Mucosa of descending colon (tissue), 3 donors: ENCODE measurements at regions not wholly inside any gene's neighbourhood (a gene's known extent, or its start where the extent isn't known, plus 50 kb on each side); places are given as distances from the start of the nearest gene placed in this dataset.
A peak's percentile ranks its signal among the peaks of the same experiment; 100 is the strongest.
"Not testable (repeated sequence)": the region's sequence is repeated elsewhere in the genome, so short reads cannot be mapped to it uniquely, and the experiment has no call there.

Source experiments
- ATAC-seq: fragments of 200-7000 bp; cut with Tn5 transposase; one replicate; pipeline ENCODE4 v1.9.1; 2020; ENCODE audit warnings: mild to moderate bottlenecking, moderate library complexity
- DNase-seq, 3 donors: peaks; one replicate each; pipeline ENCODE4 v3.0.0-alpha.2; 2020
- H3K36me3 ChIP-seq: fragments of 200-600 bp; one replicate; pipeline ENCODE4 v1.8.0; 2021; ENCODE audit warnings: low read depth, mild to moderate bottlenecking
- H3K4me1 ChIP-seq: fragments of 200-600 bp; one replicate; pipeline ENCODE4 v1.8.0; 2021; ENCODE audit warnings: low read depth, mild to moderate bottlenecking
- H3K4me3 ChIP-seq: fragments of 200-600 bp; one replicate; pipeline ENCODE4 v1.8.0; 2021; ENCODE audit warnings: mild to moderate bottlenecking
- H3K9me3 ChIP-seq: fragments of 200-600 bp; one replicate; pipeline ENCODE4 v1.8.0; 2021; ENCODE audit warnings: mild to moderate bottlenecking
- intact Hi-C, 2 donors: fragments of 100-400 bp; cut with DNase I in 1 of 2; cut with micrococcal nuclease in 1 of 2; formaldehyde crosslinking; loops; one replicate each; pipeline versions ENCODE4 v1.11.0 to v1.11.1; 2022; cut with DNase I, micrococcal nuclease
- donor health status: DM: no; HTN: no; CAD: no; lungs with moderate emphysema.
- donor health status: DM: no; HTN: no; CAD: no.
- donor health status: DM: no; HTN: yes; CAD: no.

DNA sequence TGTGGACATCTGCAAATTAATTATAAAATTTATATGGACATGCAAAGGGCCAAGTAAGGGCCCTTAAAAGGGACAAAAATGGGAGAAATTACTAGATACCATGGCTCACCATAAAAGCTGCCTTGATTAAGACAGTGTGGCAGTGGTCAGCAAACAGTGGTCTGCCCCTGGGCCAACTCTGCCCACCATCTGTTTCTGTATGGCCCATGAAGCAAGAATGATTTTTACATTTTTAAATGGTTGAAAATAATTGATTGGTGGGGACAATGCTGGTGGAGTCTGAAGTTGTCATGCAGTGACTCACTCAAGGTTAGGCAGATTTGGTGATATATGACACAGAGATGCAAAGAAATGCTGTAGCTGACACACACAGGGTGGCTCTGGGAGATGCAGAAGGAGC, 143.2 kb upstream of the PRDM7 start:
- intact Hi-C loops, DNase-seq: not testable (repeated sequence)

DNA sequence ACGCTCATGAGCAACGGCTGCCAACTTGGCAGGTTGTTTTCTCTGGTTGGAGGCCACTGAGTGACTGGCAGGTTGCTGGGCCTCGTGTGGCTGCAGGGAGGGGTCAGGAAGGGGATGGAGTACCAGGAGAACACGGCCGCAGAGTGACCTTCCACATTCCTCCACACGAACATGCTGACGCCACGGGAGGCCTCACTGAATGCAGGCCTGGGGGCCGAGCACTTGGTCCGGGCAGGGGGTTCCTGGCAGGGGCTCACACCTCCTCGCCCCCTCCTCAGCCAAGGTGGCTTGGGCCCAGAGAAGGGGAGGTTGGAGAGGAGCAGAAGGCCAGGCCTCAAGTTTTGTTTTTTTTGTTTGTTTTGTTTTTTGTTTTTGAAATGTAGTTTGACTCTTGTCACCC, 98.5 kb upstream of the PRDM7 start:
- peak in 1 of 3 donors; percentile 5 for DNase-seq
- H3K36me3 ChIP-seq, H3K9me3 ChIP-seq, ATAC-seq, H3K4me3 ChIP-seq, H3K4me1 ChIP-seq, intact Hi-C loops: not testable (repeated sequence)

More for the DNA sequence above, 143.2 kb upstream of the PRDM7 start:
- not testable (repeated sequence) for H3K9me3 ChIP-seq, H3K4me3 ChIP-seq, H3K36me3 ChIP-seq, ATAC-seq, H3K4me1 ChIP-seq

DNA sequence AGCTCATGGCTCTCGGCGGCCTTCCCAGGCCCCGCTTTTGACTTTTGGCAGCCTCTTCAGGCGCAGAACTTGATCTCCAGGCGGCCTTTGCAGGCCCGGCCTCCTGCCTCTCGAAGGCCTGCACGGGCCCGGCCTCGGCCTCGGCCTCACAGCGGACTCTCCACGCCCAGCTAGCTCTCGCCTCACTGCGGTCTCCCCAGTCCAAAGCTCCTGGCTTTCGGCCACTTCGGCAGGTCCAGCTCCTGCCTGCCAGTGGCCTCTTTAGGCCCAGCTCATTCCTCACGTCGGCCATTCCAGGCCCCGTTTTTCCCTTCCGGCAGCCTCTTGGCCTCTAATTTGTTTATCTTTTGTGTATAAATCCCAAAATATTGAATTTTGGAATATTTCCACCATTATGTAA, 94.5 kb upstream of the PRDM7 start:
- H3K4me1 ChIP-seq, DNase-seq, ATAC-seq, H3K9me3 ChIP-seq, H3K4me3 ChIP-seq, intact Hi-C loops, H3K36me3 ChIP-seq: not testable (repeated sequence)

DNA sequence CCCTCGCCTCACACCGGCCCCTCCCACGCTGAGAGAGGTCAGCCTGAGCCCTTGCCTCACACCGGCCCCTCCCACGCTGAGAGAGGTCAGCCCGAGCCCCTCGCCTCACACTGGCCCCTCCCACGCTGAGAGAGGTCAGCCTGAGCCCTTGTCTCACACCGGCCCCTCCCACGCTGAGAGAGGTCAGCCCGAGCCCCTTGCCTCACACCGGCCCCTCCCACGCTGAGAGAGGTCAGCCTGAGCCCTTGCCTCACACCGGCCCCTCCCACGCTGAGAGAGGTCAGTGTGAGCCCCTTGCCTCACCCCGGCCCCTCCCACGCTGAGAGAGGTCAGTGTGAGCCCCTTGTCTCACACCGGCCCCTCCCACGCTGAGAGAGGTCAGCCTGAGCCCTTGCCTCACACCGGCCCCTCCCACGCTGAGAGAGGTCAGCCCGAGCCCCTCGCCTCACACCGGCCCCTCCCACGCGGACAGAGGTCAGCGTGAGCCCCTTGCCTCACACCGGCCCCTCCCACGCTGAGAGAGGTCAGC, 92.1 kb upstream of the PRDM7 start:
- ATAC-seq, H3K9me3 ChIP-seq, H3K36me3 ChIP-seq, H3K4me3 ChIP-seq, DNase-seq, H3K4me1 ChIP-seq, intact Hi-C loops: not testable (repeated sequence)

DNA sequence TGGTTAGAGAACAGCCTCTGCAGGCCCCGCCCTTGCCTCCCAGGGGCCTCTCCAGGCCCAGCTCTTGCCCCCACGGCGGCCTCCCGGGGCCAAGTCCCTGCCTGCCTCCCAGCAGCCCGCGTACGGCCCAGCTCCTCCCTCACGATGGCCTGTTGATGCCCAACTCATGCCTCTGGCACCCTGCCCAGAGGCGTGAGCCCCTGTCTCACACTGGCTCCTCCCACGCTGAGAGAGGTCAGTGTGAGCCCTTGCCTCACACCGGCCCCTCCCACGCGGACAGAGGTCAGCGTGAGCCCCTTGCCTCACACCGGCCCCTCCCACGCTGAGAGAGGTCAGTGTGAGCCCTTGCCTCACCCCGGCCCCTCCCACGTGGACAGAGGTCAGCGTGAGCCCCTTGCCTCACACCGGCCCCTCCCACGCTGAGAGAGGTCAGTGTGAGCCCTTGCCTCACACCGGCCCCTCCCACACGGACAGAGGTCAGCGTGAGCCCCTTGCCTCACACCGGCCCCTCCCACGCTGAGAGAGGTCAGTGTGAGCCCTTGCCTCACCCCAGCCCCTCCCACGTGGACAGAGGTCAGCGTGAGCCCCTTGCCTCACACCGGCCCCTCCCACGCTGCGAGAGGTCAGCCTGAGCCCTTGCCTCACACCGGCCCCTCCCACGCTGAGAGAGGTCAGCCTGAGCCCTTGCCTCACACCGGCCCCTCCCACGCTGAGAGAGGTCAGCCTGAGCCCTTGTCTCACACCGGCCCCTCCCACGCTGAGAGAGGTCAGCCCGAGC, 91.4 kb upstream of the PRDM7 start:
- peak in 1 of 3 donors; percentile 29 for DNase-seq
- intact Hi-C loops, H3K9me3 ChIP-seq, ATAC-seq, H3K4me1 ChIP-seq, H3K4me3 ChIP-seq, H3K36me3 ChIP-seq: not testable (repeated sequence)

DNA sequence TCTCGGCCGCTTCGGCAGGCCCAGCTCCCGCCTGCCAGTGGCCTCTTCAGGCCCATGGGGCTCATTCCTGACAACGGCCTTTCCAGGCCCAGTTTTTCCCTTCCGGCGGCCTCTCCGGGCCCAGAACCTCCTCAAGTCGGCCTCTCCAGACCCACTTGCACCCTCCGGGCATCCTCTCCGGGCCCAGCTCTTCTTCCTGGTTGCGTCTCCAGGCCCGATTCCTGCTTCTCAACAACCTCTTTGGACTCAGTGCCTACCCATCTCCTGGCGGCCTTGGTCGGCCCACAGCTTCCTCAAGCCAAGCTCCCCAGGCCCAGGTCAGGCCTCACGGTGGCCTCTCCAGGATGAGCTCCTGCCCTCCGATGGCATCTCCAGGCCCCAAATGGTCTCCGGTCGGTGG, 90.6 kb upstream of the PRDM7 start:
- DNase-seq, H3K9me3 ChIP-seq, H3K36me3 ChIP-seq, H3K4me3 ChIP-seq, H3K4me1 ChIP-seq, intact Hi-C loops, ATAC-seq: not testable (repeated sequence)

DNA sequence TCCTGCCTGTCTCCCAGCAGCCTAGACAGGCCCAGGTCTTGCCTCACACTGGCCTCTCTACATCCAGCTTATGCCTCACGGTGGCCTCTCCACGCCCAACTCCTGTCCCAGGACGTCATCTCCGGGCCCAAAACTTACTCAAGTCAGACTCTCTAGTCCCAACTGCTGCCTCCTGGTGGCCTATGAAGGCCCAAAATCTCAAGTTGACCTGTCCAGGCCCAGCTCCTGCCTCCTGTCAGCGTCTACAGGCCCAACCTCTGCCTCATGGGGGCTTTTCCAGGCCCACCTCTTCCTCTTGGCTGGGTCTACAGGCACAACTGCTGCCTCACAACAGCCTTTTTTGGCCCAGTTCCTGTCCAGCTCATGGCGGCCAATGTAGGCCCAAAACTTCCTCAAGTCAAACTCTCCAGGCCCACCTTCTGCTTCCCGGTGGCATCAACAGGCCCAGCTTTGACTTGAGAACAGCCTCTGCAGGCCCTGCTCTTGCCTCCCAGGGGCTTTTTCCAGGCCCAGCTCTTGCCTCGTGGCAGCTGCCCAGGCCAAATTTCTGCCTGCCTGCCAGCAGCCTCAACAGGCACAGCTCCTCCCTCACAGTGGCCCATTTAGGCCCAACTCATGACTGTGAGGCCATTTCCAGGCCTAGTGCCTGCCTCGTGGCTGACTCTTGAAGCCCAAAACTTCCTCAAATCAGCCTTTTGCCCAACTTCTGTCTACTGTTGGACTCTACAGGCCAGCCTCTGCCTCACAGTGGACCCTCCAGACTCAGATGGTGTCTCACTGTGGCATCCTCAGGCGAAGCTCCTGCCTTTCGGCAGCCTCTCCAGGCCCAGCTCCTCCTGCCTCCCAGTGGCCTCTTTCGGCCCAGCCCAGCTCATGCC, 89.8 kb upstream of the PRDM7 start:
- intact Hi-C loops, result not testable (repeated sequence)

DNA sequence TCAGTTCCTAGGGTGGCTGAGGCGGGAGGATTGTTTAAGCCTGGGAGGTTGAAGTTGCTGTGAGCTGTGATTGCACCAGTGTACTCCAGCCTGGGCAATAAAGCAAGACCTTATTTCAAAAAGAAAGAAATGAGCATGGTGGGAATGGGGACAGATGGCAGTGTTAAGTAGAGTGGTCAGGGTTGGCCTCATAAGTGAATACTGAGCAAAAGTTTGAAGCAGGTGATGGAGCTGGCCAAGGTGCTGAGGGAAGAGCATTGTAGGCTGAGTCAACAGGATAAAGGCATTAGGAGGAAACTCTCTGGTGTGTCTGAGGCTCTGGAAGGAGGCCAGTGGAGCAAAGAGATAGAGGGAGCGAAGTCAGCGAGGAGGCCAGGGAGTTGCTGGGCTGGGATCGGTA, 73.9 kb upstream of the PRDM7 start:
- H3K9me3 ChIP-seq, H3K36me3 ChIP-seq, H3K4me1 ChIP-seq, DNase-seq, H3K4me3 ChIP-seq, ATAC-seq, intact Hi-C loops: not testable (repeated sequence)

More for the DNA sequence above, 89.8 kb upstream of the PRDM7 start:
- not testable (repeated sequence) for H3K4me3 ChIP-seq, DNase-seq, H3K36me3 ChIP-seq, H3K9me3 ChIP-seq, H3K4me1 ChIP-seq, ATAC-seq
